ENCODE measurements at regions not wholly inside any gene's neighbourhood (a gene's known extent, or its start where the extent isn't known, plus 50 kb on each side); places are given as distances from the start of the nearest gene placed in this dataset.

GRCh38 chr1:194184974-194185373 lies 998.6 kb upstream of the B3GALT2 start:
- TF ChIP-seq CTCF (IDR thresholded peaks at IDR 0.05 in 2 of 3, conservative IDR thresholded peaks at IDR 0.05 in 1 of 3; ENCODE audit: control insufficient read depth in 2 of 3, extremely low read depth in 1 of 3, insufficient read depth in 1 of 3, low read depth in 3 of 3, low read length in 3 of 3) (no peak), SUZ12 (IDR thresholded peaks at IDR 0.05; ENCODE audit: unreplicated experiment) (no peak), EP300 (IDR thresholded peaks at IDR 0.05; ENCODE audit: borderline replicate concordance in 1 of 2, control insufficient read depth in 1 of 2, low read depth in 2 of 2, low read length in 2 of 2) (no peak)
